KMS-11 (cell line): ENCODE measurements at regions not wholly inside any gene's neighbourhood (a gene's known extent, or its start where the extent isn't known, plus 50 kb on each side); places are given as distances from the start of the nearest gene placed in this dataset.

Experiments
- H2AFZ ChIP-seq: fragments of 200-600 bp; sonication (generic); 2 replicates; pipeline ENCODE4 v1.6.1; 2016; ENCODE audit warnings: antibody characterized with exemption, mixed run types, low read depth
- H3K27ac ChIP-seq: fragments of 200-600 bp; sonication (generic); 2 replicates; pipeline ENCODE4 v1.6.1; 2016; ENCODE audit warnings: mild to moderate bottlenecking, mixed run types
- H3K27me3 ChIP-seq: fragments of 200-600 bp; sonication (generic); 2 replicates; pipeline ENCODE4 v1.6.1; 2017; ENCODE audit warnings: mild to moderate bottlenecking, low read depth, mixed run types, moderate library complexity; ENCODE audit not compliant: insufficient read depth
- H3K36me3 ChIP-seq: fragments of 200-600 bp; sonication (generic); 2 replicates; pipeline ENCODE4 v1.6.1; 2017; ENCODE audit warnings: mild to moderate bottlenecking, mixed run types; ENCODE audit not compliant: insufficient read depth
- H3K4me1 ChIP-seq: fragments of 200-600 bp; sonication (generic); 2 replicates; pipeline ENCODE4 v1.6.1; 2016; ENCODE audit warnings: mild to moderate bottlenecking, low read depth, mixed run types; ENCODE audit not compliant: poor library complexity, severe bottlenecking
- H3K4me2 ChIP-seq: fragments of 200-600 bp; sonication (generic); 2 replicates; pipeline ENCODE4 v1.7.0; 2016; ENCODE audit warnings: mild to moderate bottlenecking, mixed run types
- H3K4me3 ChIP-seq: fragments of 200-600 bp; sonication (generic); IDR thresholded peaks from 2 replicates; pipeline ENCODE4 v1.6.1; 2017; ENCODE audit warnings: low read depth, low read length, mixed read lengths; ENCODE audit not compliant: insufficient read depth
- H3K79me2 ChIP-seq: fragments of 200-600 bp; sonication (generic); 2 replicates; pipeline ENCODE4 v1.6.1; 2016; ENCODE audit warnings: low read depth, mixed run types; ENCODE audit not compliant: insufficient read depth
- H3K9ac ChIP-seq: fragments of 200-600 bp; sonication (generic); 2 replicates; pipeline ENCODE4 v1.6.1; 2016; ENCODE audit warnings: mild to moderate bottlenecking, mixed run types
- H4K20me1 ChIP-seq: fragments of 200-600 bp; sonication (generic); 2 replicates; pipeline ENCODE4 v1.6.1; 2016; ENCODE audit warnings: mild to moderate bottlenecking, mixed run types; ENCODE audit not compliant: insufficient read depth
- TF ChIP-seq, protein P1 (sequence below): fragments of 200-600 bp; sonication (generic); conservative IDR thresholded peaks from 2 replicates; pipeline ENCODE4 v1.6.1; 2017; ENCODE audit warnings: low read depth, mild to moderate bottlenecking, antibody characterized with exemption, low read length, moderate library complexity, mixed read lengths

GRCh38 chr16:62548095-62548494 lies 511.9 kb upstream of the CDH8 start:
- Histone ChIP-seq H3K4me3 (no peak overlapping the region), H3K4me1 (no peaks in the 10 kb centered on the region), H3K36me3 (no peaks in the 10 kb centered on the region), H3K79me2 (no peaks in the 10 kb centered on the region), H2AFZ (no peak overlapping the region), H4K20me1 (no peaks in the 10 kb centered on the region), H3K27ac (no peak overlapping the region), H3K27me3 (no peaks in the 10 kb centered on the region), H3K4me2 (no peak overlapping the region), H3K9ac (no peak overlapping the region)
- TF ChIP-seq, protein P1, sequence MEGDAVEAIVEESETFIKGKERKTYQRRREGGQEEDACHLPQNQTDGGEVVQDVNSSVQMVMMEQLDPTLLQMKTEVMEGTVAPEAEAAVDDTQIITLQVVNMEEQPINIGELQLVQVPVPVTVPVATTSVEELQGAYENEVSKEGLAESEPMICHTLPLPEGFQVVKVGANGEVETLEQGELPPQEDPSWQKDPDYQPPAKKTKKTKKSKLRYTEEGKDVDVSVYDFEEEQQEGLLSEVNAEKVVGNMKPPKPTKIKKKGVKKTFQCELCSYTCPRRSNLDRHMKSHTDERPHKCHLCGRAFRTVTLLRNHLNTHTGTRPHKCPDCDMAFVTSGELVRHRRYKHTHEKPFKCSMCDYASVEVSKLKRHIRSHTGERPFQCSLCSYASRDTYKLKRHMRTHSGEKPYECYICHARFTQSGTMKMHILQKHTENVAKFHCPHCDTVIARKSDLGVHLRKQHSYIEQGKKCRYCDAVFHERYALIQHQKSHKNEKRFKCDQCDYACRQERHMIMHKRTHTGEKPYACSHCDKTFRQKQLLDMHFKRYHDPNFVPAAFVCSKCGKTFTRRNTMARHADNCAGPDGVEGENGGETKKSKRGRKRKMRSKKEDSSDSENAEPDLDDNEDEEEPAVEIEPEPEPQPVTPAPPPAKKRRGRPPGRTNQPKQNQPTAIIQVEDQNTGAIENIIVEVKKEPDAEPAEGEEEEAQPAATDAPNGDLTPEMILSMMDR = no peak

GRCh38 chr16:62546701-62547100 lies 510.5 kb upstream of the CDH8 start:
- H3K36me3 ChIP-seq = no peaks in the 10 kb centered on the region
- no peaks in the 10 kb centered on the region for H3K4me1 ChIP-seq
- H4K20me1 ChIP-seq = no peaks in the 10 kb centered on the region
- H3K4me3 ChIP-seq = no peak overlapping the region
- no peaks in the 10 kb centered on the region for H3K79me2 ChIP-seq
- H3K27ac ChIP-seq = no peak overlapping the region
- H2AFZ ChIP-seq = no peak overlapping the region
- H3K9ac ChIP-seq = no peak overlapping the region
- H3K27me3 ChIP-seq = no peaks in the 10 kb centered on the region
- H3K4me2 ChIP-seq = no peak overlapping the region
- TF ChIP-seq, protein P1 = no peak

DNA sequence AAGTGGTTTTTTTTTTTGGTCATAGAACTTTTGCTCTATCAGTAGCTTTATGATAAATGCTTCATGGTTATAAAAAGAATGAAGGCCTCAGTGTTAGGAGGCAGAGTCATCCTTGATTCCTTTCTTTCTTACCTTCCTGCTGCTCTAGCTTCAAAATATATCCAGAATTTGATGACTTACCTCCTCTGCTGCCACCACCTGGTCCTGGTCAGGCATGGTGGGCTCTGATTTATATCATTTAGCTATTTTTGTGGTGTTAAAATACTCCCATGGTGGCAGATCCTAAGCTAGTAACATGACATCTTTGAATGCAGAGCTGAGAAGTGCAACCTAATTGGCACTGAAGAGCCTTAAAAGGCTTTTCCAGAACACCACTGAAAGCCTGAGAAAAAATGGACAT lies 508.8 kb upstream of the CDH8 start:
- H3K4me1 ChIP-seq = no peaks in the 10 kb centered on the region
- H3K9ac ChIP-seq = no peak overlapping the region
- no peaks in the 10 kb centered on the region for H3K27me3 ChIP-seq
- no peaks in the 10 kb centered on the region for H4K20me1 ChIP-seq
- no peaks in the 10 kb centered on the region for H3K79me2 ChIP-seq
- H3K36me3 ChIP-seq = no peaks in the 10 kb centered on the region
- TF ChIP-seq, protein P1 = no peak
- H3K27ac ChIP-seq = no peak overlapping the region
- no peak overlapping the region for H3K4me3 ChIP-seq
- H2AFZ ChIP-seq = no peak overlapping the region
- no peak overlapping the region for H3K4me2 ChIP-seq

DNA sequence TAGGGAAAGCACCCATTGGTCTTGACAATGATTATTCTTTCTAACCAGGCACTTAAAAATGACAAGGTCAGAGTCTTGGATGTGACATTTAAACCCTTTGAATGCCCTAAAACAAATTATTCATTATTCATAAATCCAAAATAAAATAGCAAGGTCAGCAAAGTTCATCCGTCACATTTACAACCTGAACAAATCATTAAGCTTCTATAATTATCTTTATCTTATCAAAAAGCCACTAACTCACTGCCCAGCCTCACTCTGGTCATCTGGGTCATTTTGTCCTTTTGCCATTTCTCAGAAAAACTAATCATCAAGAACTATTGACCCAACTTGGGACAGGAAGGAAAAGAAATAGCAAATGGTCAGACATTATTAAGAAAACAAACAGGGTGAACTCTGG lies 507.3 kb upstream of the CDH8 start:
- no peak overlapping the region for H3K27ac ChIP-seq
- no peaks in the 10 kb centered on the region for H3K79me2 ChIP-seq
- no peaks in the 10 kb centered on the region for H4K20me1 ChIP-seq
- H3K9ac ChIP-seq = no peak overlapping the region
- H3K4me1 ChIP-seq = no peaks in the 10 kb centered on the region
- no peaks in the 10 kb centered on the region for H3K36me3 ChIP-seq
- TF ChIP-seq, protein P1 = no peak
- no peaks in the 10 kb centered on the region for H3K27me3 ChIP-seq
- no peak overlapping the region for H2AFZ ChIP-seq
- no peak overlapping the region for H3K4me3 ChIP-seq
- H3K4me2 ChIP-seq = no peak overlapping the region
